Sigmoid colon (tissue), 4 donors: ENCODE measurements at regions not wholly inside any gene's neighbourhood (a gene's known extent, or its start where the extent isn't known, plus 50 kb on each side); places are given as distances from the start of the nearest gene placed in this dataset.

Experiments used
- CTCF ChIP-seq, 4 experiments: fragments of 450-650 bp in 3 of 4; fragments of 200-600 bp in 1 of 4; IDR thresholded peaks; one replicate each; pipeline ENCODE4 v1.5.1; 2016 to 2019; ENCODE audit warnings: antibody characterized with exemption in 4 of 4, mild to moderate bottlenecking in 3 of 4, moderate library complexity in 2 of 4
- EP300 ChIP-seq, 4 donors: sonication (generic); formaldehyde crosslinking; IDR thresholded peaks; one replicate each; pipeline ENCODE4 v1.6.1; 2017; ENCODE audit warnings: antibody characterized with exemption in 4 of 4
- POLR2A ChIP-seq, 2 donors: fragments of 450-650 bp; IDR thresholded peaks; one replicate each; pipeline ENCODE4 v1.6.1; 2016; ENCODE audit warnings: antibody characterized with exemption in 2 of 2, mild to moderate bottlenecking in 2 of 2, moderate library complexity in 2 of 2
- POLR2AphosphoS5 ChIP-seq, 4 donors: sonication (generic); formaldehyde crosslinking; IDR thresholded peaks; one replicate each; pipeline ENCODE4 v1.6.1; 2017; ENCODE audit warnings: antibody characterized with exemption in 4 of 4

DNA sequence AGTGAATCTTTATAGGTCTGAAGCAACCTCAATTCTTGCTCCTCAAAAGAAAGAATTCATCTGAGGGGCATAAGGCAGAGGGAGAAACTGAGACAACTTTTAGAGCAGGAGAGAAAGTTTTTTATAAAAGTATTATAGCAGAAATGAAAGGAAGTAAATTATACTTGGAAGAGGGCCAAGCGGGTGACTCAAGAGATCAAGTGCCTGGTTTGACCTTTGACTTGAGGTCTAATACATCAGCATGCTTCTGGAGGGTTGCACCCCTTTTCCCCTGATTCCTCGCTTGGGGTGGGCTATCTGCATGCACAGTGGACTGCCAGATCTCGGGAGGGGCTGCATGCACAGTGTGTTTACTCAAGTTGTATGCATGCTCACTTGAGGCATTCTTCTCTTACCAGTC lies 268.5 kb upstream of the LRATD1 start:
- no peak for TF ChIP-seq POLR2A (IDR thresholded peaks at IDR 0.05)
- no peak for TF ChIP-seq POLR2AphosphoS5 (IDR thresholded peaks at IDR 0.05)
- TF ChIP-seq CTCF (IDR thresholded peaks at IDR 0.05) = no peak
- no peak for TF ChIP-seq EP300 (IDR thresholded peaks at IDR 0.05)
